ENCODE measurements at regions not wholly inside any gene's neighbourhood (a gene's known extent, or its start where the extent isn't known, plus 50 kb on each side); places are given as distances from the start of the nearest gene placed in this dataset.

DNA sequence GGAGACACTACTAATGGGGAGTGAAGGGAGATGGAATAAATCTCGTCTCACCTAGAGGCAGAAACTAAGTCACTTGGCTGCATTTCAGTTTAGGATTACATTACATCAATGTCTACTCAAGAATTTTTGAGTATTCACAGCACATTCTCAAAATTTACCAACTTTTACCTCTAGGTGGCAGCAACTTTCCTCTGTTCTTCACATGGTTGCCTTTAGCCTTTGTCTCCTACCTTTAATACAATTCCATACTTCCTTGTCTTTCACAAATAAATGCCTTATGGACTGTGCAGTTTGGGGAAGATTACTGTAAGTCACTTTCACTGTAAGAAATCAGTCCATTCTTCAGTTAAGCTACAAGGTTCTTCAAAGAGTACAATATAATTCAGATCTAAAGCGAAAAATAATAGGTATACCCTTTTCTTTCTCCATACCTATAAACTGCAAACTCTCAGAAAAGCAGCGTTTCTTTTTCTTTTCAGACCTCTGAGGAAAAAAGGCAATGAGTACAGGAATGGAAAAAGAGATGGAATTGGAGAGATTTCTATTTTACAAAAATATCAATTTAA lies 379.4 kb downstream of the KLF12 start:
- Histone ChIP-seq H4K20me1 (ENCODE audit: insufficient read depth, low read length) (no peaks in the 10 kb centered on the region), H3K9me2 (ENCODE audit: insufficient read depth, low read length) (no peaks in the 10 kb centered on the region), H3K4me2 (ENCODE audit: low read length) (no peak overlapping the region), H2AFZ (ENCODE audit: low read length) (no peak overlapping the region), H3K4me3 (ENCODE audit: low read depth, low read length, poor library complexity, severe bottlenecking) (no peak overlapping the region), H3K27ac (ENCODE audit: low read depth, low read length, poor library complexity, severe bottlenecking) (no peak overlapping the region), H3K9me3 (ENCODE audit: low read length) (no peaks in the 10 kb centered on the region), H3K79me2 (ENCODE audit: insufficient read depth, low read depth, low read length) (no peaks in the 10 kb centered on the region), H3K36me3 (ENCODE audit: insufficient read depth, low read length) (no peaks in the 10 kb centered on the region), H3K4me1 (ENCODE audit: insufficient read depth, low read length, poor library complexity, severe bottlenecking) (no peaks in the 10 kb centered on the region)
- no TSS peak for BruUV-seq (replicated peaks)
- ChIA-PET CTCF (ENCODE audit: unreplicated experiment) (no interaction called here), POLR2A (interaction anchor here (0.9 kb wide), 1 partner anchor 218 kb away, joined by 3 read pairs; no protein-coding TSS in a partner anchor)
- peak; percentile 66 for DNase-seq (ENCODE audit: low spot score)
- TF ChIP-seq EZH2phosphoT487 (IDR thresholded peaks at IDR 0.05; ENCODE audit: borderline replicate concordance, low read depth, low read length) (no peak), CTCF (conservative IDR thresholded peaks at IDR 0.05; ENCODE audit: low read length) (peak; percentile 89)
- intact Hi-C loops (cut with micrococcal nuclease; ENCODE audit: unreplicated experiment), result loop anchor here (1.0 to 5.0 kb wide), 2 partner anchors 532 to 1462 kb away; no protein-coding TSS in a partner anchor

DNA sequence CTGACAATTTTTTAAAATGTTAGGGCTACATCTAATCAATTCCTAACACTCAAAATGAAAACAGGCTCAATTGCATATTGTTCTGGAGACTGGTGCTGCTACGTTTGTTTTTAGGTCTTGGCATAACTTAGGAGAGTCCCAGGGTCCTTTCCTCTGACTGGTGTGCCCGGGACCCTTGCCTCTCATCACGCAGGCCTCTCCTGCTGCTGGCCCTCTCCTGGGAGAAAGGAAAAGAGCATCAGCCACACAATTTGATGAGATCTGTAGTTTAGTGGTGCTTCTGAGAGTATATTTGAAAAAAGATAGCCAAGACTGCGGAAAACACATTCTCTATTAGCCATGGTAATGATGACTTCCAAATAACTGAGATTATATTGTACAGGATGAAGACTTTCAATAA lies 380.0 kb downstream of the KLF12 start:
- no peaks in the 10 kb centered on the region for H3K9me3 ChIP-seq (ENCODE audit: low read length)
- H3K79me2 ChIP-seq (ENCODE audit: insufficient read depth, low read depth, low read length), result no peaks in the 10 kb centered on the region
- no peak for DNase-seq (ENCODE audit: low spot score)
- no peaks in the 10 kb centered on the region for H4K20me1 ChIP-seq (ENCODE audit: insufficient read depth, low read length)
- BruUV-seq (replicated peaks), result no TSS peak
- H3K27ac ChIP-seq (ENCODE audit: low read depth, low read length, poor library complexity, severe bottlenecking), result no peak overlapping the region
- ChIA-PET CTCF (ENCODE audit: unreplicated experiment) (no interaction called here), POLR2A (no interaction called here)
- no peaks in the 10 kb centered on the region for H3K4me1 ChIP-seq (ENCODE audit: insufficient read depth, low read length, poor library complexity, severe bottlenecking)
- no peak overlapping the region for H3K4me2 ChIP-seq (ENCODE audit: low read length)
- no peak overlapping the region for H2AFZ ChIP-seq (ENCODE audit: low read length)
- H3K9me2 ChIP-seq (ENCODE audit: insufficient read depth, low read length), result no peaks in the 10 kb centered on the region
- no peak overlapping the region for H3K4me3 ChIP-seq (ENCODE audit: low read depth, low read length, poor library complexity, severe bottlenecking)
- H3K36me3 ChIP-seq (ENCODE audit: insufficient read depth, low read length), result 0 out of 2 replicates have a peak, but pooled peaks cover under 1% of the 10 kb centered on the region
- intact Hi-C loops (cut with micrococcal nuclease; ENCODE audit: unreplicated experiment), result loop anchor here (1.0 kb wide), 1 partner anchor 533 kb away; no protein-coding TSS in a partner anchor
- TF ChIP-seq CTCF (conservative IDR thresholded peaks at IDR 0.05; ENCODE audit: low read length) (no peak), EZH2phosphoT487 (IDR thresholded peaks at IDR 0.05; ENCODE audit: borderline replicate concordance, low read depth, low read length) (no peak)

- POLR2A ChIA-PET, result no interaction called here
Measured at GRCh38 chr13:73751290-73751689, 382.9 kb downstream of the KLF12 start.

More at GRCh38 chr13:73751290-73751689, 382.9 kb downstream of the KLF12 start:
- H3K9me2 ChIP-seq (ENCODE audit: insufficient read depth, low read length), result no peaks in the 10 kb centered on the region
- no TSS peak for BruUV-seq (replicated peaks)
- H2AFZ ChIP-seq (ENCODE audit: low read length), result no peak overlapping the region
- no peak overlapping the region for H3K4me2 ChIP-seq (ENCODE audit: low read length)
- H4K20me1 ChIP-seq (ENCODE audit: insufficient read depth, low read length), result no peaks in the 10 kb centered on the region
- H3K4me1 ChIP-seq (ENCODE audit: insufficient read depth, low read length, poor library complexity, severe bottlenecking), result no peaks in the 10 kb centered on the region
- no peak for DNase-seq (ENCODE audit: low spot score)
- peaks cover 9% of the 10 kb centered on the region for H3K36me3 ChIP-seq (ENCODE audit: insufficient read depth, low read length)
- CTCF ChIA-PET (ENCODE audit: unreplicated experiment), result no interaction called here
- TF ChIP-seq EZH2phosphoT487 (IDR thresholded peaks at IDR 0.05; ENCODE audit: borderline replicate concordance, low read depth, low read length), result no peak
- no peak for TF ChIP-seq CTCF (conservative IDR thresholded peaks at IDR 0.05; ENCODE audit: low read length)
- no peaks in the 10 kb centered on the region for H3K79me2 ChIP-seq (ENCODE audit: insufficient read depth, low read depth, low read length)
- no peak overlapping the region for H3K4me3 ChIP-seq (ENCODE audit: low read depth, low read length, poor library complexity, severe bottlenecking)
- H3K9me3 ChIP-seq (ENCODE audit: low read length), result no peaks in the 10 kb centered on the region
- intact Hi-C loops (cut with micrococcal nuclease; ENCODE audit: unreplicated experiment), result no loop called here
- no peak overlapping the region for H3K27ac ChIP-seq (ENCODE audit: low read depth, low read length, poor library complexity, severe bottlenecking)
